SU-DHL-6 (cell line): ENCODE measurements at regions not wholly inside any gene's neighbourhood (a gene's known extent, or its start where the extent isn't known, plus 50 kb on each side); places are given as distances from the start of the nearest gene placed in this dataset.

Experiments used
- EZH2phosphoT487 ChIP-seq: fragments of 200-600 bp; sonication (generic), shearing (Covaris generic); conservative IDR thresholded peaks from 2 replicates; pipeline ENCODE4 v1.6.1; 2018; ENCODE audit warnings: mild to moderate bottlenecking, antibody characterized with exemption, low read length, moderate library complexity, mixed read lengths
- TF ChIP-seq, protein P1 (sequence below): fragments of 200-600 bp; sonication (generic); IDR thresholded peaks from one replicate; pipeline ENCODE4 v1.5.1; 2017; ENCODE audit warnings: antibody characterized with exemption, mild to moderate bottlenecking, low read length, moderate library complexity; ENCODE audit not compliant: insufficient read depth, poor library complexity, severe bottlenecking

DNA sequence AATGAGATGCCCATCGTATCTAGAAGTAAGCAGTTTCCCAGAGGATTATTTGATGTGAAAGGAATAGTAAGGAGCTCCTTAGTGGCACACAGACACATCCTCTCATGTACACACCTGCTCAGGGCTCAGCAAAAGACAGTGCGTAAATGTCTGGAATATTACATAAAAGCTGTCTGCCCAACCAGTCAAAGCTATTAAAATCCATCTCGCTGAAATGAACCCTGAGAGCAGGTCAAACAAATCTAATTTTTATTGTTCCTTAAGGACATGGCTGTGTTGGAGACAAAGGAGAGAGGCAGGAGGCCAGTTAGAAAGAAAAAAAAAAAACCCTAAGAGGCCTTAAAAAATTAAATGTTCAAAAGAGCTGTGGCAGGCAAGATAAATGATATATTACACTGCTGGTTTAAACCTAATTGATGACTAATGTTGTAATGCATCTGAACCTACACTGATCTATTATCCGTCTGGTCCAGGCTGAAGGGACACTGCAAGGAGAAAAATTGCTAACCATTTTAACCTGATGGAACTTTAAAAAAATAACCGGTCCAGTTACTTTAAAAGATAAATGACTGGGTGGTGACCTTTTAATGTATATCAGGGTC lies 58.5 kb upstream of the FGGY start:
- TF ChIP-seq, protein P1, sequence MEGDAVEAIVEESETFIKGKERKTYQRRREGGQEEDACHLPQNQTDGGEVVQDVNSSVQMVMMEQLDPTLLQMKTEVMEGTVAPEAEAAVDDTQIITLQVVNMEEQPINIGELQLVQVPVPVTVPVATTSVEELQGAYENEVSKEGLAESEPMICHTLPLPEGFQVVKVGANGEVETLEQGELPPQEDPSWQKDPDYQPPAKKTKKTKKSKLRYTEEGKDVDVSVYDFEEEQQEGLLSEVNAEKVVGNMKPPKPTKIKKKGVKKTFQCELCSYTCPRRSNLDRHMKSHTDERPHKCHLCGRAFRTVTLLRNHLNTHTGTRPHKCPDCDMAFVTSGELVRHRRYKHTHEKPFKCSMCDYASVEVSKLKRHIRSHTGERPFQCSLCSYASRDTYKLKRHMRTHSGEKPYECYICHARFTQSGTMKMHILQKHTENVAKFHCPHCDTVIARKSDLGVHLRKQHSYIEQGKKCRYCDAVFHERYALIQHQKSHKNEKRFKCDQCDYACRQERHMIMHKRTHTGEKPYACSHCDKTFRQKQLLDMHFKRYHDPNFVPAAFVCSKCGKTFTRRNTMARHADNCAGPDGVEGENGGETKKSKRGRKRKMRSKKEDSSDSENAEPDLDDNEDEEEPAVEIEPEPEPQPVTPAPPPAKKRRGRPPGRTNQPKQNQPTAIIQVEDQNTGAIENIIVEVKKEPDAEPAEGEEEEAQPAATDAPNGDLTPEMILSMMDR, result no peak
- TF ChIP-seq EZH2phosphoT487, result no peak
